Fibroblast of skin of right biceps (primary cell): ENCODE measurements at regions not wholly inside any gene's neighbourhood (a gene's known extent, or its start where the extent isn't known, plus 50 kb on each side); places are given as distances from the start of the nearest gene placed in this dataset.
"Not testable (repeated sequence)": the region's sequence is repeated elsewhere in the genome, so short reads cannot be mapped to it uniquely, and the experiment has no call there.

ENCODE experiments used
- DNase-seq: peaks from one replicate; pipeline ENCODE4 v3.0.0-alpha.2; 2013

DNA sequence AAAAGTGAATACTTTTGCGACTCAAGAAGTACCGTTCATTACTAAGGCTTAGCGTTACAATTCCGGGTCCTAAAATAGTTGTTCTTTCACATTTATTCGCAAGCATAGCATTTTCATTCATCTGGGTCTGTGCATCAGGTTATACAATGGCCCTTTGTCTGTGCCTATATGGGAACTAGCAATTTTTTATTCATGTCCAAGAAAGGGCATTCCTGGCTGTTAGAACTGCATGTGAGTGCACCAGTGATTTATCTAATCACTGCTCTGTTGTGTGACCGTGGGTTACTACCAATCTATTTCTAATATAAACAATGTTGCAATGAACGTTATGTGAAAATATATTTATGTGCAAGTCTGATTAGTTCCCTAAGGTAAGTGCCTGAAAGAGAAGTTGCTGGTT is 63.8 kb downstream of the SPANXA1 start:
- DNase-seq = not testable (repeated sequence)

DNA sequence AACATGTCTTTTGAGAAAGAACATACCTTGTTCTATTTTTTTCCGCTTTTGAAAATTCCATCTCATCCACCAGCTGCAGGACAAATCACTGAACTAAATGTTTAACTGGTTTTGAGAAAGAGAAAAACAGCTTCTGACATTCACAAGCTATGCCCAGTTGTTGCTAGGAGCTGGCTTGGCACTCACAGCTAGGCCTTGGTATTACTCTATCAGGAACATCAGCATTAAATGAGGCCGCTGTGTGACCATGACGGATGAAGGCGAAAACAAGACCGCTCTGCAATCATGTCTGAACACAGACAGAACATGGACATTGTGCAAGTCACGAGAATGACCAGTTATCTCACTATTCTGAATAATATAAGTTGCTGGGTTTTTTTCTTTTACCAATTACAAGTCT is 108.8 kb downstream of the SPANXA1 start:
- DNase-seq = not testable (repeated sequence)

DNA sequence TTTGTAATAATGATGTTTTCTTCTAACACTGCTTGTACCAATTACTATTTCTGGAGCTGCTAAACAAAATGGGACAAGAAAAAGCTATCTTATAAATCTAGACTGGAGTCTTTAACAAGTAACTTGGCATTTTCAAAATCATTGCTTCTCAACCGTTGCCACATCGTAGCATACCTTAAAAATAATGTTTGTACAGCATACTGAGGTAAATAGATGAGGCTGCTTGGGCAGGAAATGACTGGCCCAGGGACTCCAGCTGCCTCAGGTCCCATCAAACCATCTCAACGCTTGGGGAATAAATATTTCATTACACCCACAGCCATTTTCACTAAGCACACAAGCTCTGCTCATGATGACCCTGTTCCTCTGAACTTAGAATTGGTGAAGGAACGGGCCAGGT is 115.1 kb downstream of the SPANXA1 start:
- DNase-seq = peak; percentile 40

DNA sequence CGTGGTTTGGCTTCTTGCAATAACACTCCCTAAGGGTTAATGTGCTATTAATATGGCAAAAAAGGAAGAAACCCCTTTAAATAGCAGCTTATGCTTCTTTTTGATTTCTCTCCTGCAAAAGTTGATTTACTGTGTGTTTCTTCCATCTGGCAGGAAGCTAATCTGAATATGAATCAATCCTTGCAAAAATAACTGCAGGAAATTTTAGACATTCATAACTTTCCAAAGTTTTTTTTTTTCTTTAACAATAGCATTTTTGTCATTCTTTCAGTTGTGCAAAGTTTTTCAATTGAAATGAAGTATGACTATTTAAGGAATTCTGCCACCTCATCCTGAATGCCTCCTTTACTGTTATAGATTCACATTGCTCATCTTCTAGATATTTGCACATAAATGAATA is 115.6 kb downstream of the SPANXA1 start:
- DNase-seq = peak; percentile 84

DNA sequence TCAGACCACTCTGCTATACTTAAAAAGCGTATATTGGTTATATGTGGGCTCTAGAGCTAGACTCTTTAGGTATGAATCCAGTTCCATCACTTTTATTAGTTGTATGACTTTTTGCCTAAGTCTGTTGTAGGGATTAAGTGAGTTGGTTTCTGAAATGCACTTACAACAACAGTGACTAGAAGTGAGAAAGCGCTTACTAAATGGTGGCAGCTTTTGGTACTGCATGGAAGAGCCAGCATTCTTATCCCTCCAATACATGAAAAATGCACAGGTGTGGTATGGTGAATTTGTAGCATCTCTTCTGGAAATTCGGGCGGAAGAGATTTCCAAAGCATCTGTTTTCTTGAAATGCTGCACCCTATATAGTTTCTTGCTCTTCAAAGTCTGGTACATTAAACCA is 117.1 kb downstream of the SPANXA1 start:
- no peak for DNase-seq

DNA sequence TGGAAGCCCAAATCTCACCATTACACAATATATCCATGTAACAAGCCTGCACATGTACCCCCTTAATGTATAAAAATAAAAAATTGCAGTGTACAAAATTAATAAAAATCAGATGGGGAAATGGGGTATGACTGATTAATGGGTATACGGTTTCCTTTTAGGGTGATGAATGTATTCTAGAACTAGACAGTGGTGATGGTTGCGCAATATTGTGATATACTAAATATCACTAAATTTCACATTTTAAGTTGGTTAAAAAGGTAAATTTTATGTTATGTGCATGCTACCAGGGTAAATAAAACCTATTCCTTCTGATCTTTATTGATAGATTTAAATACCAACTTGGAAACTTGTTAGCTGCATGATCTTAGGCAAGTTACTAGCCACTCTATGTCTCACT is 129.4 kb downstream of the SPANXA1 start:
- no peak for DNase-seq

DNA sequence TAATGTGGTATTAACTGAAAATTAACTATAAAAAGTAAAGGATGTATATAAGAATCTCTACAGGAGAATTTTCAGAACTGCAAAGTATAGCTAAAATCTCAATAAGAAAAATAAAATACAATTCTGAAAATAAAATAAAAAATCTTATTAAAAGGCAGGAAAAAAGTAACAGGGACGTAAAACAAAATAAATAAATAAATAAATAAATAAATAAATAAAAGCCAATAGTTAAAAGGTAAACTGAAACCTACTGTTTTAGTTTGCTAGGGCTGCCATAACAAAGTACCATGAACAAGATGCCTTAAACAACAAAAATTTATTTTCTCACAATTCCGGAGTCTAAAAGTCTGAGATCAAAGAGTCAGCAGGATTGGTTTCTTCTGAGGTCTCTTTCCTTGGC is 140.6 kb downstream of the SPANXA1 start:
- no peak for DNase-seq

DNA sequence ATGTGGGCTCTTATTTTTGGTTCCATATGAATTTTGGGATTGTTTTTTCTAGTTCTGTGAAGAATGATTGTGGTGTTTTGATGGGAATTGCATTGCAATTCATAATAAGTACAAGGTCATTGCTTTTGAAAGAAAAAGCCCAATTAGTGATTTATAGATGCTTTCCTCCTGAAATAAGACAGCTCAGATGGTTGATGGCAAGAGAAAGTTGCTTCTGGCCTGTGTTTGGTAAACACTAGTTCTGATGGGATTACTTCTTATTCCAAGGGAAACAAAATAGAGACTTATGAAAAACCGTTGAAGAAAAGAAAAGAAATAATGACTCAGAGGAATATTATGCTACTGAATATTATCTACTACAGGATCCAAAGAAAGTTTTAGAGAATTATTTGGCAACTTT is 144.9 kb downstream of the SPANXA1 start:
- DNase-seq = no peak

DNA sequence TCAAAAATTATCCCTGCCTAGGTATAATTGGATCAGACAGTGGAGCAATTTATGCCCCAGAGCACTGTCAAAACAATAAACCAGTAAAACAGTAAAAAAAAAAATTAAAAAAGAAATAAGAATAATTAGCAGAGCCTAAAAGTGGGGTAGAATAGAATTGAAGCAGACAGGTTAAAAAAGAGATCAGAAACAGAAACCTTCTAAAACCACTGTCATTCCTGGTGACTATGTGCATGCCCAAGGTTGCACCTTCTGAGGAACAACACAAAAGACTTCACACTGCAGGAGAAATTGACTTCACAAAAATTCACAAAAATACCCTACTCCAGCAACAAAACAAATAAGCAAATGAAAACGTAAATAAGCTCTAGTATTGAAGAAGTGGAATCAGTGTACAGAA is 168.6 kb downstream of the SPANXA1 start:
- no peak for DNase-seq

DNA sequence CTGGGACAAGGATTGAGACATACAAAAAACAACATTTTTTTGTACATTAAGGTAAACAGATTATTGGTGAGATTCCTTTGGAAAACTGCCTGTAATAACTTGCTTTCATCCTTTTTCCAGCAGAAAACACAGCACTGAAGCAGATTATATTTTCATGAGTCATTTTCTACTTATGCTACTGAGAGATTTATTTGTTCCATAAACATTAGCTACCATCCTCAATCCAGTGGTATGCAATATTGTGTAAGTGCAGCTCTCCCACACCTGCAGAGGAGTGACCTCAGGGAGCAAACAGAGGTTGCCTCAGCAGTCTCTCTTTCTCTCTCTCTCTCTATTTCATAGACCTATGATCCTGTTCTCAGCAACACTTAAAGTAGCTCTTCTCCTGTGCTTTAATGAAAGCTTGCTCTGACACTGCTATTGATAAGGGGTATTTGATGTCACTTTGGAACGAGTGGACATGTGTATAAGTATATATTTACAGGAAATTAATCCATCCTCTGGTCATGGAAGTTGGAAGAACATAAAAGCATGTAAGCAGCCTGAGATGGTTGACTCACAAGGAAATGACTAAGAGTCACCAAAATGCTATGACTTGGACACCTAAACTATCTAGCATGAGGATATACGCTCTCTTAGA is 163.7 kb upstream of the SPANXC start:
- DNase-seq = peak; percentile 74

DNA sequence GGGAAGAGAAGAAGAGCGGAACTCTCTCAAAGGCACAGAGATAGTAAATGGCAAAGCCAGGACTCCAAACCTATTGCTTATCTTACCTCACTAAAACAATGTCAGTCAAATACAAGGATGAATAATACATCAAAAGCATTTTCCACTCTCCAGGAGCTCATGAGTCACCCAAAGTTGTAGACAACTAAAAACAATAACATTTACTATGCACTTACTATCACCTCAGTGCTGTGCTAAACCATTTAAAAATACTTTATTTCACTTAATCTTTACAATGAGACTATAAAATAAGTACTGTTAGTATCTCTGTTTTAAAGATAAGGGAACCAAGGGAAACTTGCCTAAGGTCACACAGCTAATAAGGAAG is 163.2 kb upstream of the SPANXC start:
- no peak for DNase-seq

DNA sequence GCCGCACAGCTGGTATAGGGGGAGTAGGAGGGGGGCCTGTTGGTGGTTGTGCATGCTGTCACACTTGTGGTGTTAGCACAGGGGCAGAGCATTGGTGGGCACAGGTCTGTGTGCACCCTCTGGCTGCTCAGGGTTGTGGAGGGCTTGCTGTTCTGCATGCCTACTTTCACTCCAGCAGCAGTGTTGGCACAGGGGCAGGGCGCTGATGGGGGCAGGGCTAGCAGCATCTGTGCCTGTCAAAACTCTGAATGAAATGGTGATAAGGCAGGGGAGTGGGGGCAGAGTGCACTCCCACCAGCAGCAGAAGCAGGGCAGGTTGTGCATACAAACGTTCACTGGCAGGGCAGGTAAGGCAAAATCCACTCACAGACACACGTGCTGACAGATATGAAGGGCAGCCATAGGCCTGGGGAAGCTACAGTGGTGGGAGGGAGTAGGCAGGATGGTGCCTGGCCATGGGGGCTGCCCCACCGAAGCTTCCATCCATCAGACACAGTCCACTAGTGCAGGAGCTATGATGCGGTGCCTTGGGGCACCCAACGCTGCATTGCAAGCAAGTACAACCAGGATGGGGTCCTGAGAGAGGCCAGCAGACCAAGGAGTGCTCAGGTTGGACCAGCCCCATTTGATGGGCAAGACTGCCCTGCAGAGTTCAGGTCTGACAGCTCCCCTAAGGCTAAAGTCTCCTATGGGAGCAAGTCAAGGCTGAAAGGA is 160.7 kb upstream of the SPANXC start:
- DNase-seq = no peak

DNA sequence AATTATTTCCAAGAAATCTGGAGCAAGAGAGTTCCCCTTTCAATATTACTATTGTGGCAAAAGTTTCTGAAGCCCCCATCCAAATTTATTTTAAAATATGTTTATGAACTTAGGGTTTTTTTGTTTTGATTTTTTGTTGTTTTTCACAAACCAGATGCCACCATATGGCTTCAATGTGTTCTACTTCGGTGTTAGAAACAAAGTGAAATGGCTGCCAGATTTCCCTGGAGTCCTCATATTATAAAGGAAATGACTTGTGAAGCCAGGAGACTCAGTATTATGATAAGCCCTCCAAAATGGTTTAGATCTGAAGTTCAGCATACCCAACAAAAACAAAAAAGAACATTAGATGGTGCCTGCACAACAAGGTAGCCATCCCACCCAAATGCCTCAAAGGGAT is 154.2 kb upstream of the SPANXC start:
- DNase-seq = no peak

DNA sequence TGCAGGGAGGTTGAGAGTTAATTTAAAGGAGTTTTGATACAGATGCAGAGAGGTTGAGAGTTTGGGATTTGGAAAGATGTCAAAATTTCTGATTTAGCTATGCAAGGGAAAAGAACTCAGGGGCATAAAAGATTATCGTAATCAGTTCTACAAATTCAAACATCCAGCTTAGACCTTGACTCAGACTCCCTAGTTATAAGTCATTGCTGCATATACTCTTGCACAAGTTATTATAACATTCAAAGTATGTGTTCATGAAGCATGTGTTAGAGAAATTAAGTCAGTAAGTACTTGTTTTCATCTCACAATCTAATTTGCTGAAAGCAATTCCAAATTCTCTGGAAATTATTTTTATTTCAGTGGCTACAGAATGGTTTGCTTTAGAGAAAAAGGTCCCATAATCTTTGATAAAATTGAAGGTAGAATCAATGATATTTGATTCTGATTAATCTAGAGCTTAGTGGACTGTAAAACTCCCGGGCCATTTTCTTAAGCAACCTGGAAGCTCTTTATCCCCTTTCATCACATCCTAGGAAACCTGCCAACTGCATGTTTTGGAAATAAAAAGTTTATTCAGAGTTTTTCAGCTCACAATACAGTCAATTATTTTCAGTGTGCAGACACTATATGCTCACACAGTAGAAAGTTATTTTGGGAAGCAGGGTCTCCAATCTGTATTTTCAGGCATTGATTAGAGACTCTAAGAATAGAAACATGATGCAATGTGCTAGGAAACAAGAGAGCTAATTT is 132.9 kb upstream of the SPANXC start:
- DNase-seq = no peak

DNA sequence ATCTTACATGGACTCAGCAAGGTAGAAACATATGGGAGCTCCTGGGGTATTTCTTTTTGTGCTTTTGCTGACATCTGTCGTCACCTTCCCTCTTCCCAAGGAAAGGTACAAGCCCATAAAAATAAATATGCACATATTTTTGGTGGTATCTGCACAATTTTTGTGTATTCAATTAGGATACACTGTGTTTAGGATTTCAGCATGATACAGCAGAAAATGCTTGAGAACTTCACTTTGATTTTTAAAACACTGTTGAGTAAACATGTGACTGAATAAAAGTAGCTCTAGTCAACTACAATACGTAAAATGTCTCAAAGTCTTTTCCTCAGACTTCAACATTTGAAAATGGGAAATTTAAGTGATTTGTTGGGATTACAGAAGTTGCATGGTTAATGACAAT is 99.4 kb upstream of the SPANXC start:
- no peak for DNase-seq

DNA sequence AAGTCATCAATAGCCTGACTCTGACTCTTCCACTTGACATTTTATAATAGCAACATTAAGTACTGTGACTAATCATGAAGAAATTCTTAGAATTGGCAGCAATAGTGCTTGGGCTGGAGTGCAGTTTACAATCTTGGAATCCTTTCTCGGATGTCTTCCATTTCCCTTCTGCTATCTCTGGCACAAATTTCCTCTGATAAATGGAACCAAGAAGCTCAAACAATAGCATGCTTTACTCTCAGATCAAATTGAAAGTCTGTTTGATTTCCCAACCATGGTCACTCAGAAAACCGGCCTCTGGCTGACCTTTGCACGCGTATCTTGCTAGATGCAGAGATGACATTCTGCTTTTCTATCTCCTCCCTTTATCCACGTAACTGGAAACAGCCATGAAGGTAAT is 99.0 kb upstream of the SPANXC start:
- DNase-seq = peak; percentile 75

DNA sequence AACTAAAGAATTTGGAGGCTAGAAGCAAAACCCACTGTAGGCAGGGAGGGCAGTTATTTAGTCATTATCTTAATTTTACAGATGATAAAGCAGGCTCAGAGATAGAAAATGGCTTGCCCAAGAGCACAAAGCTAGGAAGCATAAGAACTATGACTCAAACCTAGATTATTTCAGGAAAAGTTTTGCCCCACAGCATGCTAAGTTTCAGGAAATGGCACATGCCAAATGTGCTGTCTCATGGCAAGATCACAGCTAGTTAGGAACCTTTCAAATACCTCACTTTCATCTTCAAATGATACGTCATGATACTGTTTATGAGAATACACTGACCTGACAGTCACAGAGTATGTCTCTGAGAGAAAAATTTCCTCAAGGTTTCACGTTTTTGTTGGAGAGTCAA is 78.5 kb upstream of the SPANXC start:
- DNase-seq = no peak

DNA sequence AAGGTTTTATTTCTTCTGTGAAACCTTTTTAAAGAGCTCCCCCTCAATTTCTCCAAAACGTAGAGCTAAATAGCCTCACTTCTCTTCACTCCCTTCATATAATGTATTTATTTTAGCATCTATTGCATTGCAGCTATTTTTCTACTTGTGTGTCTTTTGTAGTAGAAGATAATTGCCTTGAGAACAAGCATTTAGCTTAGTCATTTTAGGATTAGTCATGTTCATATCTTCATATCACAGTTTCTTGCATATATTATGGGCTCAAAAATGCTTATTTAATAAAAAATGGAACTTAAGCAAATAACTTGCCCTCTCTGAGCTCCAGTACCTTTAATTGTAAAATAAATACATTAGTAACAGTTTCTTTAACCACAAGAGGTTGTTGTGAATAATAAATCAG is 72.1 kb upstream of the SPANXC start:
- peak; percentile 7 for DNase-seq

DNA sequence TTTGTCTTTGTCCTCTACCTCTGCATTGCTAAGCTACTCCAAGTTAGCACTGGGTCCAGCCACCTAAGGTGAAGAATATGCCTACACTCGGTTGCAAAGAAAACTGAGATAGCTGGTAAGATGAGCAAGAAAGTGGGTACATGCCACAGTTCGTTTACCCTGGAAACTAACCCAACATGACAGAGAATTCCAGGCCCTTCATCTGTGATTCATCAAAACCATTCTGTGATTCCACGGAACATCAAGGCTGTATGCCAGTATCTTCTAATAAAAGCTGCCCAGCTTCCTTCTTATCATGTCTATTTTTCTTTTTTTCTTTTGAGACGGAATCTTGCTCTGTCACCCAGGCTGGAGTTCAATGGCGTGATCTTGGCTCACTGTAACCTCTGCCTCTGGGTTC is 58.7 kb upstream of the SPANXC start:
- no peak for DNase-seq
